HEK293T (cell line): ENCODE measurements at regions not wholly inside any gene's neighbourhood (a gene's known extent, or its start where the extent isn't known, plus 50 kb on each side); places are given as distances from the start of the nearest gene placed in this dataset.

Source experiments
- CTCF ChIA-PET: fragments of 350-600 bp; formaldehyde crosslinking; extraction: SDS; loops from one replicate; lab custom pipeline; 2021; ENCODE audit warnings: antibody characterized with exemption, inconsistent platforms; lab: Yijun Ruan, JAX
- POLR2A ChIA-PET: fragments of 350-600 bp; formaldehyde crosslinking; extraction: SDS; loops from one replicate; lab custom pipeline; 2020; ENCODE audit warnings: antibody characterized with exemption, inconsistent platforms; lab: Yijun Ruan, JAX
- DNase-seq: peaks from one replicate; pipeline ENCODE4 v3.0.0; 2012; ENCODE audit warnings: mixed read lengths; ENCODE audit errors: extremely low spot score
- ARNT ChIP-seq: fragments of 450-650 bp; IDR thresholded peaks from 2 replicates; pipeline ENCODE4 v1.6.1; 2017; ENCODE audit warnings: mild to moderate bottlenecking
- BHLHE40 ChIP-seq: fragments of 450-650 bp; IDR thresholded peaks from 2 replicates; pipeline ENCODE4 v1.6.1; 2016; ENCODE audit warnings: mild to moderate bottlenecking, moderate library complexity, borderline replicate concordance
- CTBP1 ChIP-seq: fragments of 450-650 bp; IDR thresholded peaks from 2 replicates; pipeline ENCODE4 v1.6.1; 2016; ENCODE audit warnings: borderline replicate concordance
- ELF4 ChIP-seq: fragments of 450-650 bp; IDR thresholded peaks from 2 replicates; pipeline ENCODE4 v1.6.1; 2017; ENCODE audit warnings: antibody characterized with exemption
- FOXA1 ChIP-seq: fragments of 450-650 bp; IDR thresholded peaks from 2 replicates; pipeline ENCODE4 v1.6.1; 2016; ENCODE audit warnings: mild to moderate bottlenecking
- FOXK2 ChIP-seq: fragments of 450-650 bp; IDR thresholded peaks from 2 replicates; pipeline ENCODE4 v1.6.1; 2016; ENCODE audit warnings: mild to moderate bottlenecking
- FOXM1 ChIP-seq: fragments of 450-650 bp; IDR thresholded peaks from 2 replicates; pipeline ENCODE4 v1.6.1; 2017; ENCODE audit warnings: mild to moderate bottlenecking, borderline replicate concordance
- HDGF ChIP-seq: fragments of 450-650 bp; IDR thresholded peaks from 2 replicates; pipeline ENCODE4 v1.6.1; 2017; ENCODE audit warnings: antibody characterized with exemption, borderline replicate concordance
- L3MBTL2 ChIP-seq: fragments of 450-650 bp; conservative IDR thresholded peaks from 2 replicates; pipeline ENCODE4 v1.6.1; 2016; ENCODE audit warnings: mild to moderate bottlenecking
- LEF1 ChIP-seq: fragments of 450-650 bp; IDR thresholded peaks from 2 replicates; pipeline ENCODE4 v1.6.1; 2017; ENCODE audit warnings: mild to moderate bottlenecking, borderline replicate concordance
- NFRKB ChIP-seq: fragments of 450-650 bp; IDR thresholded peaks from 2 replicates; pipeline ENCODE4 v1.6.1; 2016; ENCODE audit warnings: mild to moderate bottlenecking, moderate library complexity
- SP1 ChIP-seq: fragments of 450-650 bp; IDR thresholded peaks from 2 replicates; pipeline ENCODE4 v1.6.1; 2017
- SUZ12 ChIP-seq: fragments of 450-650 bp; IDR thresholded peaks from 2 replicates; pipeline ENCODE4 v1.6.1; 2016; ENCODE audit warnings: mild to moderate bottlenecking
- TARDBP ChIP-seq: fragments of 450-650 bp; IDR thresholded peaks from 2 replicates; pipeline ENCODE4 v1.6.1; 2016
- ZNF384 ChIP-seq: fragments of 450-650 bp; IDR thresholded peaks from 2 replicates; pipeline ENCODE4 v1.6.1; 2016
- TF ChIP-seq, protein P1 (sequence below): fragments of 450-650 bp; IDR thresholded peaks from 2 replicates; pipeline ENCODE4 v1.6.1; 2016

DNA sequence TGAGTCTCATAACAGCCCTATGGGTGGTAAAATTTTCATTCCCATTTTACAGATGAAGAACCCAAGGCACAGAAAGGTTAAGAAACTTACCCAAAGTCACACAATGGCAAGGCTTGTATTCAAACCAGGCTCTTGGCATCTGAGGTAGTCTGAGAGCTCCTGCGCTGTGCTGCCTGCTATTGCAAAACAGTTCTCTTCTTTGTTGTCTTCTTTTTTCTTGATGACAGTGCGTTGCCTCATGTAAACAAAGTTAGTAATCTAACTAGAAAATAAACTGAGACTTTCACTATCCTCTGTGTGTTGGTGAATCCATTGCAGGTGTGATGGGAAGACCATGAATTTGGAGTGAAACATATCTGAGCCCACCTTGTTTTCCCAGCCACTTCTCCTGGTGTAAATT lies 240.8 kb downstream of the PTEN start:
- POLR2A ChIA-PET = no interaction called here
- TF ChIP-seq NFRKB = no peak
- TF ChIP-seq, protein P1, sequence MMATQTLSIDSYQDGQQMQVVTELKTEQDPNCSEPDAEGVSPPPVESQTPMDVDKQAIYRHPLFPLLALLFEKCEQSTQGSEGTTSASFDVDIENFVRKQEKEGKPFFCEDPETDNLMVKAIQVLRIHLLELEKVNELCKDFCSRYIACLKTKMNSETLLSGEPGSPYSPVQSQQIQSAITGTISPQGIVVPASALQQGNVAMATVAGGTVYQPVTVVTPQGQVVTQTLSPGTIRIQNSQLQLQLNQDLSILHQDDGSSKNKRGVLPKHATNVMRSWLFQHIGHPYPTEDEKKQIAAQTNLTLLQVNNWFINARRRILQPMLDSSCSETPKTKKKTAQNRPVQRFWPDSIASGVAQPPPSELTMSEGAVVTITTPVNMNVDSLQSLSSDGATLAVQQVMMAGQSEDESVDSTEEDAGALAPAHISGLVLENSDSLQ = no peak
- CTCF ChIA-PET = no interaction called here
- no peak for DNase-seq

DNA sequence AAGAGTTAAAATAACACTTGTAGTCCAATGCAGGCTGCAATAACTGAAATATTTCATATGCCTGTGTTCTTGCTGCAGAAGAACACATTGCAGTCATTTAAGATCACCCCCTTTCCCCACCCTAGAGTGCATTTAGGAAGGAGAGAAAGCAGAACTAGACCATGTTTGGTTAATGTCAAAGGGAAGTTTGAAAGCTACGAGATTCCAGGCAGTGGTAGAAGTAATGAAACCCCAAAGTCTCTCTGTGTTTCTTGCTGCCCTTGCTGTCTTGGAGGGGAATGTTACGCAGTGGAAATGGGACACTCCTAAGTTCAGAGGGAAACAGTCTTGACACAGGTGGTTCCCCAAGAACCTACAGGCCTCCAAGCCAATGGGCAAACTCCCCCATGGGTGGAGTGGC lies 242.9 kb downstream of the PTEN start:
- POLR2A ChIA-PET = no interaction called here
- TF ChIP-seq, protein P1 = no peak
- TF ChIP-seq ELF4 (no peak), NFRKB (no peak)
- no peak for DNase-seq
- CTCF ChIA-PET = no interaction called here

DNA sequence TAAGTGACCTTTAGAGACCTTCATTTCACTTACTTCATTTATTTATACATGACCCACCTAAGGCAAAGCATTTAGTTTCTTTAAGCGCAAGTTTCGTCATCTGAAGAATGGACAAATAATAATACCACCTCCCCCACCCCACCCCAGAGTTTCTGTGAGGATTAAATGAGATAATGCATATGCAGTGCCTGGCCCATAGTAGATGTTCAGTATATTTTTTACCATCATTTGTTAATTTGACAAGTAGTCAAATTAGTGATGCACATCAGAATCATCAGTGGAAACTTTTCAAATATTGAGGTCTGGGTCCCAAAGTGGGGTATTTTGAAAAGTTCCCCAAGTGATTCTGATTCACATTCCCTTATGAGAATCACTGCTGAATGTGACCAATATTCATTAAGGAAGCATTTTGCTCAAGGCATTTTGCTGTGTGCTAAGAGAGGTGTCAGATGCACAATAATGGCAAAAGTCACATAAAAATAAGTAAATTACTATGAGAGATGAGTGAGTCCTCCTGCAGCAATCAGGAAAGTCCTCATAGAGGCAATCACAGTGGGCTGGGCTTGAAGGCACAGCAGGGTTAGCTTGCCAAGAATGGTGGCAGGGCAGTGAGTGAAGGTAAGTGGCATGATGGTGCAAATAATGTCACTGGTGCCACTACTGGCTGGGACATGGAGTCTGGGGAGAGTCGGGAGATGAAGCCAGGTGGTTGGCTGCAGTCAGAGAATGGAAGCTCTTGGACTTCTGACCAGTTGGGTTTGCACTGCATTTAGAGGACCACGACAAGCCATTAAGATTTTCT lies 244.1 kb downstream of the PTEN start:
- no peak for TF ChIP-seq ELF4
- TF ChIP-seq SP1 = no peak
- TF ChIP-seq CTBP1 = no peak
- TF ChIP-seq SUZ12 = no peak
- TF ChIP-seq FOXM1 = no peak
- no peak for TF ChIP-seq L3MBTL2
- TF ChIP-seq ZNF384 = no peak
- TF ChIP-seq, protein P1 = no peak
- no peak for TF ChIP-seq FOXA1
- TF ChIP-seq NFRKB = no peak
- TF ChIP-seq ARNT = no peak
- no peak for TF ChIP-seq LEF1
- no peak for TF ChIP-seq FOXK2
- no peak for TF ChIP-seq TARDBP
- TF ChIP-seq HDGF = no peak
- no peak for TF ChIP-seq BHLHE40
- CTCF ChIA-PET = no interaction called here
- DNase-seq = no peak
- POLR2A ChIA-PET = no interaction called here

DNA sequence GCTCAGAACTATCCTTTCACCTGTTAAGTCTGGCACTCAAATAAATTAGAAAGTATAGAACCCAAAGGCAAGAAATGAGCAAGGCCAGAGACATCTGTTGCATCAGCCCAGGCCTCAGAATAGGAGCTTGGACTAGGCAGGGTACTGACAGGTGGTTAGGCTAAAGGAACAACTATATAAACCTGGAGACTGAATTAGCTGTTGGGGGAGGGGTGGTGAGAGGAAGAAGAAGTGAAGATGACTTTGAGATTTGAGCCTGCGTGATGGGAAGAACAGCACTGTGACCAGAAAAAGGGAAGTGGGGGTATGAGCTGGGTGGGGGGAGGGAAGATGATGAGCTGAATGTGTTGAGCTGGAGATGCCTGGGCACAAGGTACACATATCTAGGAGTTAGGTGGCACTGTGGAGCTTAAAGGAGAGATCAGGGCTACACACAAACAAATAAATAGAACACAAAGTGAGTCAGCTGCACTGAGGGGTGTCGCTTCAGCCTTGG lies 244.7 kb downstream of the PTEN start:
- ChIA-PET POLR2A (no interaction called here), CTCF (no interaction called here)
- TF ChIP-seq SP1 = no peak
- TF ChIP-seq ELF4 = no peak
- no peak for TF ChIP-seq FOXA1
- TF ChIP-seq TARDBP = no peak
- no peak for TF ChIP-seq HDGF
- no peak for TF ChIP-seq L3MBTL2
- no peak for TF ChIP-seq CTBP1
- no peak for TF ChIP-seq FOXM1
- TF ChIP-seq ARNT = no peak
- no peak for TF ChIP-seq FOXK2
- no peak for TF ChIP-seq LEF1
- TF ChIP-seq NFRKB = no peak
- no peak for TF ChIP-seq ZNF384
- TF ChIP-seq BHLHE40 = no peak
- DNase-seq = no peak

DNA sequence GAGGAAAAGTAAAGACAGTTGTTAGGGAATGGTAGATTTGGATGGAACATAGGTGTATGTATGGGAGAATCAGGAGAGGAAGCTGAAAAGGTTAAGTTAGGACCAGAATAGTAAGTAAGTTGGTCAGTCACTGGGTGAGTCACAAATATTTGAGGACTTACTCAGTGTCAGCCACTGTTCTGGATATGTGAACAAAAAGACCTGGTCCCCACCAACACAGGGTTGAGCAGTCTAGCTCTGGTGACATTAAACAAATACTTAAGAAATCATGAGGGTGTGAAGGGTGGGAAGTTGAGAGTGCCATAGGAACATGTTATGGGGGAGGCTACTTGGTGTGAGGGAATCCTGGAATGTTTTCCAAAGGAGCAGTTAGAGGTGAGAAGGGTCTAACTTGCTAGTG lies 246.9 kb downstream of the PTEN start:
- DNase-seq = no peak
- no peak for TF ChIP-seq ZNF384
- TF ChIP-seq SP1 = no peak
- TF ChIP-seq L3MBTL2 = no peak
- TF ChIP-seq LEF1 = no peak
- no peak for TF ChIP-seq TARDBP
- TF ChIP-seq FOXM1 = no peak
- no peak for TF ChIP-seq ARNT
- TF ChIP-seq HDGF = no peak
- POLR2A ChIA-PET = no interaction called here
- CTCF ChIA-PET = interaction anchor here (0.6 kb wide), 1 partner anchor 261 kb away, joined by 3 read pairs; no protein-coding TSS in a partner anchor

DNA sequence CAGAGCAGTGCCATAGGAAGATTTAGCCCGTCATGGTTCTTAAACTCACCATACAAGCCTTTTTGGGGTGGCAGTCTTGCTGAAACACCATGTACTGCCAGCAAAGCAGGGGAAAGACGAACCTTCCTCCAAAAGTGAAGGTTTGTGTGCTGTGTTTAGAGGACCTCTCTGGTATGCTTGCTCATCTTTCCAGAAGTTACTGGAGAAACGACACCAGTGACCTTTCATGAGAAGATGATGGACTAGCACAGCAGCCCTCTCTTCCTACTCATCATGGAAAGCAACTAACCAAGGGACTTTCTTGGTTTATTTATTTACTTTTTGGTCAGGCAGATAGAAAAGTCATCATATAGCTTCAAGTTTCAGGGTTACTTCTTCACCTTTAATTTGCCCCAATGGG lies 247.4 kb downstream of the PTEN start:
- TF ChIP-seq TARDBP (no peak), BHLHE40 (no peak), FOXA1 (no peak), L3MBTL2 (no peak), SUZ12 (no peak), SP1 (no peak), ARNT (no peak), LEF1 (no peak), FOXK2 (no peak)
- CTCF ChIA-PET = no interaction called here
- POLR2A ChIA-PET = no interaction called here
- DNase-seq = no peak

DNA sequence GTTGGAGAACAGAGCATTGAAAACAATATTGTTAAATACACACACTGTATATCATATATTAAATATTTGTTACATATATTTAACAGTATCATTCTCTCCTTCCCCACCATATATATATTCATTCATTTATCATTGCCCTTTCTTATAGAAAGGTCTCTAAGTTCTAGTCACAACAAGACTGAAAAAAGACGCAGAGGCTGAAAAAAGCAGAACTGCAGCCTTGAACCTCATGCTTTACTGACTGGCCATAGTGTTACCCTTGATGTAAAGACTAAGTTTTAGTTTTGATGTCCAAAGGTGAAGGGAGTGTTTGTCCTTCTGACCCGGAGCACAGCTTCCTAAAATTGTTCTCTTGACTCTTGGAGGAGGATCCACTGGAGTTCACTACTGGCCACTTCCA lies 247.9 kb downstream of the PTEN start:
- no peak for DNase-seq
- POLR2A ChIA-PET = no interaction called here
- TF ChIP-seq ELF4 (no peak), SP1 (no peak), NFRKB (no peak), FOXM1 (no peak)
- CTCF ChIA-PET = no interaction called here
